K562 (cell line): ENCODE measurements at regions not wholly inside any gene's neighbourhood (a gene's known extent, or its start where the extent isn't known, plus 50 kb on each side); places are given as distances from the start of the nearest gene placed in this dataset.

Experiments used
- BMI1 ChIP-seq: fragments of 150-350 bp; IDR thresholded peaks from 2 replicates; pipeline ENCODE4 v1.6.1; 2014; ENCODE audit warnings: low read length
- C11orf30 ChIP-seq: fragments of 450-650 bp; IDR thresholded peaks from 2 replicates; pipeline ENCODE4 v1.6.1; 2016; ENCODE audit warnings: low read depth, mild to moderate bottlenecking
- CAMTA2 ChIP-seq: fragments of 250-450 bp; sonication (Bioruptor Pico); conservative IDR thresholded peaks from 2 replicates; pipeline ENCODE4 v1.5.1; 2022
- CBFA2T2 ChIP-seq: fragments of 450-650 bp; conservative IDR thresholded peaks from 2 replicates; pipeline ENCODE4 v1.6.1; 2017; ENCODE audit warnings: mild to moderate bottlenecking
- CHCHD3 ChIP-seq: fragments of 250-450 bp; sonication (Bioruptor Pico); IDR thresholded peaks from 2 replicates; pipeline ENCODE4 v2.1.2; 2022; ENCODE audit warnings: mild to moderate bottlenecking
- CREB1 ChIP-seq, 2 experiments: sonication (generic) in 1 of 2; formaldehyde crosslinking in 1 of 2; IDR thresholded peaks; 2 replicates each; pipeline versions ENCODE4 v1.6.1 to v1.8.0; 2012 to 2022; ENCODE audit warnings: inconsistent platforms in 1 of 2, mild to moderate bottlenecking in 1 of 2, missing genetic modification reagents in 1 of 2, moderate library complexity in 1 of 2
- CREM ChIP-seq: IDR thresholded peaks from 2 replicates; pipeline ENCODE4 v1.6.1; 2014; ENCODE audit warnings: antibody characterized with exemption, low read depth
- CTCFL ChIP-seq: IDR thresholded peaks from 2 replicates; pipeline ENCODE4 v1.6.1; 2011; ENCODE audit warnings: borderline replicate concordance, low read depth, mild to moderate bottlenecking, moderate library complexity, low read length; ENCODE audit not compliant: insufficient read depth, poor library complexity, severe bottlenecking
- HCFC1 ChIP-seq: IDR thresholded peaks from 2 replicates; pipeline ENCODE4 v1.6.1; 2012; ENCODE audit warnings: low read depth, low read length, improper control_type of control experiment
- HSF4 ChIP-seq: fragments of 250-450 bp; sonication (Bioruptor Pico); IDR thresholded peaks from 2 replicates; pipeline ENCODE4 v2.1.2; 2022; ENCODE audit warnings: mild to moderate bottlenecking, moderate library complexity, borderline replicate concordance
- MAX ChIP-seq: sonication (generic); formaldehyde crosslinking; IDR thresholded peaks from 2 replicates; pipeline ENCODE4 v1.9.0; 2022; ENCODE audit warnings: mild to moderate bottlenecking, missing genetic modification reagents
- NELFE ChIP-seq: IDR thresholded peaks from 2 replicates; pipeline ENCODE4 v1.6.1; 2011; ENCODE audit warnings: mild to moderate bottlenecking; ENCODE audit not compliant: insufficient read depth, insufficient read length
- NR2F6 ChIP-seq: fragments of 450-650 bp; formaldehyde crosslinking; IDR thresholded peaks from 2 replicates; pipeline ENCODE4 v1.4.0; 2020; ENCODE audit warnings: mild to moderate bottlenecking
- PHF21A ChIP-seq: fragments of 450-650 bp; IDR thresholded peaks from 2 replicates; pipeline ENCODE4 v1.6.1; 2017; ENCODE audit warnings: low read depth, borderline replicate concordance
- PTRF ChIP-seq: fragments of 450-650 bp; IDR thresholded peaks from 2 replicates; pipeline ENCODE4 v1.6.1; 2016; ENCODE audit warnings: mild to moderate bottlenecking, missing genetic modification characterization, missing compliant biosample characterization
- RB1 ChIP-seq: fragments of 450-650 bp; IDR thresholded peaks from 2 replicates; pipeline ENCODE4 v1.6.1; 2017; ENCODE audit warnings: low read depth, mild to moderate bottlenecking
- TAF9B ChIP-seq: fragments of 450-650 bp; IDR thresholded peaks from 2 replicates; pipeline ENCODE4 v1.6.1; 2018; ENCODE audit warnings: mild to moderate bottlenecking; ENCODE audit not compliant: partially characterized antibody
- TOE1 ChIP-seq, 2 experiments: fragments of 450-650 bp in 1 of 2; sonication (generic) in 1 of 2; formaldehyde crosslinking in 1 of 2; IDR thresholded peaks; 2 replicates each; pipeline versions ENCODE4 v1.7.1 to v1.8.0; 2016 to 2022; ENCODE audit warnings: borderline replicate concordance in 2 of 2, mild to moderate bottlenecking in 2 of 2, antibody characterized with exemption in 1 of 2, inconsistent platforms in 1 of 2, low read depth in 1 of 2, missing genetic modification reagents in 1 of 2, moderate library complexity in 1 of 2
- TSHZ1 ChIP-seq: fragments of 250-450 bp; sonication (Bioruptor Pico); IDR thresholded peaks from 2 replicates; pipeline ENCODE4 v1.4.0; 2020; ENCODE audit warnings: mild to moderate bottlenecking, moderate library complexity
- ZNF121 ChIP-seq: sonication (generic); formaldehyde crosslinking; conservative IDR thresholded peaks from 2 replicates; pipeline ENCODE4 v1.8.0; 2022; ENCODE audit warnings: missing genetic modification reagents
- ZNF174 ChIP-seq: fragments of 250-450 bp; sonication (Bioruptor Pico); IDR thresholded peaks from 2 replicates; pipeline ENCODE4 v1.4.0; 2020; ENCODE audit warnings: mild to moderate bottlenecking
- TF ChIP-seq, protein P1 (sequence below): fragments of 250-450 bp; sonication (Bioruptor Pico); IDR thresholded peaks from 2 replicates; pipeline ENCODE4 v1.6.1; 2021; ENCODE audit warnings: mild to moderate bottlenecking
- TF ChIP-seq, protein P2 (sequence below): IDR thresholded peaks from 3 replicates; pipeline ENCODE4 v1.6.1; 2011; ENCODE audit warnings: borderline replicate concordance, mild to moderate bottlenecking; ENCODE audit not compliant: insufficient read length, insufficient read depth

DNA sequence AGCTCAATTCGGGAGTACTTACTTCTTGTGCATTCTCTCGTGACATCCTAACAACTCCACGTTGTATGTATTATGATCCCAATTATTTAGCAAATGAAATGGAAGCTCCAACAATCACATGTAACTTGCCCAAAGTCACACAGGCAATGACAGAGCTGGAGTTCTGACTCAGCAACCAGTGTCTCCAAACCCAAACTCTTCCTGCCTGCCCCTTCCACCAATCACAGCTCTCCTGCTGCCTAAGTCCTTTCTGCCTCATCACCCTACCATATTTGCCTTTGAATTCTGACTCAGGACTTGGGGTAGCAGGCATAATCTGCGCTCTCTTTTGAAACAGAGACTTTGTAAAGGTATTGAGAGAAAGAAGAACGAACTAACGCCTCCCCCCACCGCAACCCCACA is 245.2 kb upstream of the MAF start (continued):
- TF ChIP-seq CREB1 (IDR thresholded peaks at IDR 0.05) (no peak), CREB1 (CRISPR knock-in tag; IDR thresholded peaks at IDR 0.05) (no peak), BMI1 (no peak), MAX (CRISPR knock-in tag) (no peak), PHF21A (no peak), TOE1 (IDR thresholded peaks at IDR 0.05; ENCODE audit: borderline replicate concordance) (no peak), TOE1 (CRISPR knock-in tag; IDR thresholded peaks at IDR 0.05; ENCODE audit: borderline replicate concordance, low read depth) (no peak), CREM (peak; percentile 54), NR2F6 (no peak), TAF9B (peak; percentile 55), CAMTA2 (CRISPR knock-in tag) (no peak), CBFA2T2 (no peak), ZNF121 (CRISPR knock-in tag) (no peak), PTRF (tag) (no peak), CHCHD3 (no peak), CTCFL (no peak), RB1 (no peak), C11orf30 (peak; percentile 99), HCFC1 (no peak), ZNF174 (CRISPR knock-in tag) (no peak), TSHZ1 (CRISPR knock-in tag) (no peak), HSF4 (CRISPR knock-in tag) (no peak), NELFE (no peak)
- TF ChIP-seq, protein P1, sequence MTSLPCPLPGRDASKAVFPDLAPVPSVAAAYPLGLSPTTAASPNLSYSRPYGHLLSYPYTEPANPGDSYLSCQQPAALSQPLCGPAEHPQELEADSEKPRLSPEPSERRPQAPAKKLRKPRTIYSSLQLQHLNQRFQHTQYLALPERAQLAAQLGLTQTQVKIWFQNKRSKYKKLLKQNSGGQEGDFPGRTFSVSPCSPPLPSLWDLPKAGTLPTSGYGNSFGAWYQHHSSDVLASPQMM (CRISPR knock-in tag) = no peak
- TF ChIP-seq, protein P2, sequence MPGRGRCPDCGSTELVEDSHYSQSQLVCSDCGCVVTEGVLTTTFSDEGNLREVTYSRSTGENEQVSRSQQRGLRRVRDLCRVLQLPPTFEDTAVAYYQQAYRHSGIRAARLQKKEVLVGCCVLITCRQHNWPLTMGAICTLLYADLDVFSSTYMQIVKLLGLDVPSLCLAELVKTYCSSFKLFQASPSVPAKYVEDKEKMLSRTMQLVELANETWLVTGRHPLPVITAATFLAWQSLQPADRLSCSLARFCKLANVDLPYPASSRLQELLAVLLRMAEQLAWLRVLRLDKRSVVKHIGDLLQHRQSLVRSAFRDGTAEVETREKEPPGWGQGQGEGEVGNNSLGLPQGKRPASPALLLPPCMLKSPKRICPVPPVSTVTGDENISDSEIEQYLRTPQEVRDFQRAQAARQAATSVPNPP = no peak
